Astrocyte of the spinal cord (primary cell): ENCODE measurements at regions not wholly inside any gene's neighbourhood (a gene's known extent, or its start where the extent isn't known, plus 50 kb on each side); places are given as distances from the start of the nearest gene placed in this dataset.

Experiments
- DNase-seq: peaks from one replicate; pipeline ENCODE4 v3.0.0; 2011; ENCODE audit warnings: low read depth, low spot score
- H3K4me3 ChIP-seq: 2 replicates; pipeline ENCODE4 v1.5.1; 2011; ENCODE audit warnings: low read depth, mild to moderate bottlenecking, low read length, moderate library complexity
- CTCF ChIP-seq: IDR thresholded peaks from 2 replicates; pipeline ENCODE4 v1.5.1; 2012; ENCODE audit warnings: low read depth, mild to moderate bottlenecking, low read length, inconsistent platforms
- in situ Hi-C: cut with HindIII; loops from 2 replicates; pipeline ENCODE4 v1.10.0; 2017; ENCODE audit warnings: low sequenced_read_pairs

GRCh38 chr13:22644941-22645340, 535.8 kb upstream of the SGCG start:
- no peak for TF ChIP-seq CTCF
- in situ Hi-C loops, result no loop called here
- H3K4me3 ChIP-seq, result no peak overlapping the region
- DNase-seq, result no peak

- TF ChIP-seq CTCF, result no peak
- no peak for DNase-seq
- no peak overlapping the region for H3K4me3 ChIP-seq
- in situ Hi-C loops, result no loop called here
Observed at GRCh38 chr13:22647156-22647850, 533.5 kb upstream of the SGCG start.

- in situ Hi-C loops, result no loop called here
- TF ChIP-seq CTCF, result no peak
- H3K4me3 ChIP-seq, result no peak overlapping the region
- no peak for DNase-seq
Observed at GRCh38 chr13:22648320-22648801, 532.4 kb upstream of the SGCG start.

GRCh38 chr13:22652796-22653195, 528.0 kb upstream of the SGCG start:
- no peak for DNase-seq
- H3K4me3 ChIP-seq, result no peak overlapping the region
- no peak for TF ChIP-seq CTCF

GRCh38 chr13:22653866-22654265, 526.9 kb upstream of the SGCG start:
- H3K4me3 ChIP-seq, result no peak overlapping the region
- no peak for TF ChIP-seq CTCF
- in situ Hi-C loops, result no loop called here
- DNase-seq, result no peak

More at GRCh38 chr13:22652796-22653195, 528.0 kb upstream of the SGCG start:
- in situ Hi-C loops, result no loop called here

GRCh38 chr13:22655106-22655852, 525.5 kb upstream of the SGCG start:
- in situ Hi-C loops, result no loop called here
- H3K4me3 ChIP-seq, result no peak overlapping the region
- TF ChIP-seq CTCF, result no peak
- no peak for DNase-seq
